WTC11 (cell line): ENCODE measurements at regions not wholly inside any gene's neighbourhood (a gene's known extent, or its start where the extent isn't known, plus 50 kb on each side); places are given as distances from the start of the nearest gene placed in this dataset.

Experiments
- ATAC-seq: fragments of 200-7000 bp; cut with Tn5 transposase; 2 replicates; pipeline ENCODE4 v1.10.0; 2021; ENCODE audit warnings: mild to moderate bottlenecking, moderate library complexity
- CTCF ChIA-PET: fragments of 300-600 bp; sonication (Branson Sonifier 250); formaldehyde crosslinking; loops from one replicate; lab custom pipeline; 2021; ENCODE audit warnings: antibody characterized with exemption; lab: Charles Lee
- POLR2A ChIA-PET: fragments of 350-600 bp; sonication (Branson Sonifier 250); formaldehyde crosslinking; loops from one replicate; lab custom pipeline; 2021; ENCODE audit warnings: antibody characterized with exemption; lab: Charles Lee
- DNase-seq: peaks from one replicate; pipeline ENCODE4 v3.0.0; 2021; ENCODE audit warnings: low spot score
- H3K27ac Mint-ChIP-seq: 2 replicates; pipeline ENCODE4 v1.8.0; 2021; ENCODE audit warnings: mixed read lengths
- H3K27me3 Mint-ChIP-seq: 2 replicates; pipeline ENCODE4 v1.8.0; 2021; ENCODE audit warnings: low read depth, mild to moderate bottlenecking, moderate library complexity, mixed read lengths
- H3K36me3 Mint-ChIP-seq: 2 replicates; pipeline ENCODE4 v1.8.0; 2021; ENCODE audit warnings: mixed read lengths
- H3K4me1 Mint-ChIP-seq: 2 replicates; pipeline ENCODE4 v1.8.0; 2022; ENCODE audit warnings: mixed read lengths
- H3K4me3 Mint-ChIP-seq: 2 replicates; pipeline ENCODE4 v1.8.0; 2021; ENCODE audit warnings: mild to moderate bottlenecking, moderate library complexity, mixed read lengths
- H3K9me3 Mint-ChIP-seq: 2 replicates; pipeline ENCODE4 v1.8.0; 2021; ENCODE audit warnings: mixed read lengths
- CREM ChIP-seq: sonication (generic); formaldehyde crosslinking; IDR thresholded peaks from 2 replicates; pipeline ENCODE4 v1.8.1; 2022; ENCODE audit warnings: mild to moderate bottlenecking, missing genetic modification reagents, moderate library complexity
- E2F4 ChIP-seq: sonication (generic); formaldehyde crosslinking; IDR thresholded peaks from 2 replicates; pipeline ENCODE4 v1.8.1; 2022; ENCODE audit warnings: low read depth, mild to moderate bottlenecking, moderate library complexity, missing genetic modification reagents, borderline replicate concordance
- ERG ChIP-seq: fragments of 250-450 bp; sonication (Bioruptor Pico); IDR thresholded peaks from 2 replicates; pipeline ENCODE4 v1.8.0; 2021; ENCODE audit warnings: mild to moderate bottlenecking
- ETV6 ChIP-seq: sonication (generic); formaldehyde crosslinking; IDR thresholded peaks from 2 replicates; pipeline ENCODE4 v1.8.1; 2022; ENCODE audit warnings: mild to moderate bottlenecking, missing genetic modification reagents
- FOXP4 ChIP-seq: sonication (generic); formaldehyde crosslinking; IDR thresholded peaks from 2 replicates; pipeline ENCODE4 v1.8.0; 2022; ENCODE audit warnings: mild to moderate bottlenecking, missing genetic modification reagents
- KAT7 ChIP-seq: sonication (generic); formaldehyde crosslinking; IDR thresholded peaks from 2 replicates; pipeline ENCODE4 v1.8.1; 2023; ENCODE audit warnings: missing genetic modification reagents, mild to moderate bottlenecking, borderline replicate concordance
- MYBL2 ChIP-seq: sonication (generic); formaldehyde crosslinking; IDR thresholded peaks from 2 replicates; pipeline ENCODE4 v1.8.1; 2023; ENCODE audit warnings: mild to moderate bottlenecking, moderate library complexity, missing genetic modification reagents
- NR2C2 ChIP-seq: sonication (generic); formaldehyde crosslinking; IDR thresholded peaks from 2 replicates; pipeline ENCODE4 v1.8.0; 2022; ENCODE audit warnings: mild to moderate bottlenecking, missing genetic modification reagents
- NR3C1 ChIP-seq: sonication (generic); formaldehyde crosslinking; conservative IDR thresholded peaks from 2 replicates; pipeline ENCODE4 v1.8.1; 2023; ENCODE audit warnings: low read depth, mild to moderate bottlenecking, missing genetic modification reagents
- OVOL2 ChIP-seq: fragments of 250-450 bp; sonication (Bioruptor Pico); IDR thresholded peaks from 2 replicates; pipeline ENCODE4 v1.9.0; 2021; ENCODE audit warnings: mild to moderate bottlenecking, borderline replicate concordance
- STAT6 ChIP-seq: sonication (generic); formaldehyde crosslinking; conservative IDR thresholded peaks from 2 replicates; pipeline ENCODE4 v1.8.1; 2023; ENCODE audit warnings: mild to moderate bottlenecking, low read depth, missing genetic modification reagents, moderate library complexity
- TEAD1 ChIP-seq: sonication (generic); formaldehyde crosslinking; IDR thresholded peaks from 2 replicates; pipeline ENCODE4 v1.8.0; 2022; ENCODE audit warnings: mild to moderate bottlenecking, missing genetic modification reagents
- ZNF138 ChIP-seq: sonication (generic); formaldehyde crosslinking; conservative IDR thresholded peaks from 2 replicates; pipeline ENCODE4 v1.8.1; 2022; ENCODE audit warnings: mild to moderate bottlenecking, moderate library complexity, missing genetic modification reagents
- ZNF219 ChIP-seq: sonication (generic); formaldehyde crosslinking; IDR thresholded peaks from 2 replicates; pipeline ENCODE4 v1.8.0; 2023; ENCODE audit warnings: missing genetic modification reagents, mild to moderate bottlenecking, borderline replicate concordance
- TF ChIP-seq, protein P1 (sequence below): sonication (generic); formaldehyde crosslinking; IDR thresholded peaks from 2 replicates; pipeline ENCODE4 v1.8.1; 2022; ENCODE audit warnings: missing genetic modification reagents, borderline replicate concordance
- TF ChIP-seq, protein P2 (sequence below): sonication (generic); formaldehyde crosslinking; IDR thresholded peaks from 2 replicates; pipeline ENCODE4 v1.8.0; 2022; ENCODE audit warnings: mild to moderate bottlenecking, missing genetic modification reagents
- TF ChIP-seq, protein P3 (sequence below): sonication (generic); formaldehyde crosslinking; IDR thresholded peaks from 2 replicates; pipeline ENCODE4 v1.8.1; 2023; ENCODE audit warnings: mild to moderate bottlenecking, missing genetic modification reagents, borderline replicate concordance

DNA sequence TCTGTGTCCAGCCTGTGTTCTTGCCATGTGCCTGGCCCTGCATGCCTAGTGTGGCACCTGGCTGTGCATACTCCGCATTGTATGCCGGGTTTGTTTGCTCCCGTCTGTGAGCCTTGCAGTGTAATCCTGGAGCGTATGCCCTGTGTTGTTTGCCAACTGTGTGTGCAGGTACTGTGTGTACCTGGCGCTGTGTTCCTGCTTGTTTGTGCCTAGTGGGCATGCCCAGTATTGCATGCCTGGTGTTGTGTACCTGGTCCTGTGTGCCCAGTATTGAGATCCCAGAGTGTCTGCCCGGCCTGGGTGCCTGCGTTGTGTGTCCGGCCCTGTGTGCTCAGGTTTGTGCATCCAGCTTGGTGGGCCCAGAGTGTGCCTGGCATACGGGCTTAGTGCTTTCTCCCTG, 54.5 kb upstream of the CHRNA7 start (continued):
- TF ChIP-seq KAT7 (no peak), MYBL2 (CRISPR knock-in tag) (no peak)

DNA sequence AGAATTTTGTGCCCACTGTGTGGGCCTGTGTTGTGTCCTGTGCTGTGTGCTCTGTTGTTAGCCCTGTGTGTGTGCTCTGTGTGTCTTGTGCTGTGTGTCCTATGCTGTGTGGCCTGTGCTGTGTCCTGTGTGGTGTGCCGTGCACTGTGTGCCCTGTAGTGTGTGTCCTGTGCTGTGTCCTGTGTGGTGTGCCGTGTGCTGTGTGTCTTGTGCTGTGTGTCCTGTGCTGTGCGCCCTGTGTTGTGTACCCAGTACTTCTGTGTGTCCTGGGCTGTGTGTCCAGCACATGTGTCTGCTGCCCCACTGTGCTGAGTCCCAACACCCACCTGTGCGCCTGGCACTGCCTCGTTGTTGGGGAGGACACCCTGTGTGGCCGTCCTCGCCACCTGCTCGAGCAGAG, 53.2 kb upstream of the CHRNA7 start:
- no peak for DNase-seq
- Mint-ChIP-seq H3K36me3 (no peaks in the 10 kb centered on the region), H3K27ac (no peak overlapping the region), H3K4me1 (peaks cover 27% of the 10 kb centered on the region), H3K4me3 (no peak overlapping the region)
- ChIA-PET POLR2A (no interaction called here), CTCF (interaction anchor here (0.5 to 5.4 kb wide), 68 partner anchors 8 to 494 kb away, joined by 3 to 168 read pairs (median 4); partner anchors contain the start of gene CHRNA7)
- no peak for ATAC-seq
- TF ChIP-seq NR2C2 (CRISPR knock-in tag) = no peak
- TF ChIP-seq ETV6 (CRISPR knock-in tag) = no peak
- TF ChIP-seq ERG (CRISPR knock-in tag) = no peak
- no peak for TF ChIP-seq FOXP4 (CRISPR knock-in tag)
- TF ChIP-seq MYBL2 (CRISPR knock-in tag) = no peak
- TF ChIP-seq STAT6 = no peak
- TF ChIP-seq NR3C1 = no peak
- TF ChIP-seq OVOL2 (CRISPR knock-in tag) = no peak
- TF ChIP-seq, protein P1, sequence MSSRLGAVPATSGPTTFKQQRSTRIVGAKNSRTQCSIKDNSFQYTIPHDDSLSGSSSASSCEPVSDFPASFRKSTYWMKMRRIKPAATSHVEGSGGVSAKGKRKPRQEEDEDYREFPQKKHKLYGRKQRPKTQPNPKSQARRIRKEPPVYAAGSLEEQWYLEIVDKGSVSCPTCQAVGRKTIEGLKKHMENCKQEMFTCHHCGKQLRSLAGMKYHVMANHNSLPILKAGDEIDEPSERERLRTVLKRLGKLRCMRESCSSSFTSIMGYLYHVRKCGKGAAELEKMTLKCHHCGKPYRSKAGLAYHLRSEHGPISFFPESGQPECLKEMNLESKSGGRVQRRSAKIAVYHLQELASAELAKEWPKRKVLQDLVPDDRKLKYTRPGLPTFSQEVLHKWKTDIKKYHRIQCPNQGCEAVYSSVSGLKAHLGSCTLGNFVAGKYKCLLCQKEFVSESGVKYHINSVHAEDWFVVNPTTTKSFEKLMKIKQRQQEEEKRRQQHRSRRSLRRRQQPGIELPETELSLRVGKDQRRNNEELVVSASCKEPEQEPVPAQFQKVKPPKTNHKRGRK (CRISPR knock-in tag) = no peak
- TF ChIP-seq ZNF138 (CRISPR knock-in tag) = no peak
- TF ChIP-seq, protein P2, sequence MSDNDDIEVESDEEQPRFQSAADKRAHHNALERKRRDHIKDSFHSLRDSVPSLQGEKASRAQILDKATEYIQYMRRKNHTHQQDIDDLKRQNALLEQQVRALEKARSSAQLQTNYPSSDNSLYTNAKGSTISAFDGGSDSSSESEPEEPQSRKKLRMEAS (CRISPR knock-in tag) = no peak
- no peak for TF ChIP-seq TEAD1 (CRISPR knock-in tag)
- no peak for TF ChIP-seq E2F4
- TF ChIP-seq CREM (CRISPR knock-in tag) = no peak
- no peak for TF ChIP-seq ZNF219 (CRISPR knock-in tag)
- TF ChIP-seq, protein P3, sequence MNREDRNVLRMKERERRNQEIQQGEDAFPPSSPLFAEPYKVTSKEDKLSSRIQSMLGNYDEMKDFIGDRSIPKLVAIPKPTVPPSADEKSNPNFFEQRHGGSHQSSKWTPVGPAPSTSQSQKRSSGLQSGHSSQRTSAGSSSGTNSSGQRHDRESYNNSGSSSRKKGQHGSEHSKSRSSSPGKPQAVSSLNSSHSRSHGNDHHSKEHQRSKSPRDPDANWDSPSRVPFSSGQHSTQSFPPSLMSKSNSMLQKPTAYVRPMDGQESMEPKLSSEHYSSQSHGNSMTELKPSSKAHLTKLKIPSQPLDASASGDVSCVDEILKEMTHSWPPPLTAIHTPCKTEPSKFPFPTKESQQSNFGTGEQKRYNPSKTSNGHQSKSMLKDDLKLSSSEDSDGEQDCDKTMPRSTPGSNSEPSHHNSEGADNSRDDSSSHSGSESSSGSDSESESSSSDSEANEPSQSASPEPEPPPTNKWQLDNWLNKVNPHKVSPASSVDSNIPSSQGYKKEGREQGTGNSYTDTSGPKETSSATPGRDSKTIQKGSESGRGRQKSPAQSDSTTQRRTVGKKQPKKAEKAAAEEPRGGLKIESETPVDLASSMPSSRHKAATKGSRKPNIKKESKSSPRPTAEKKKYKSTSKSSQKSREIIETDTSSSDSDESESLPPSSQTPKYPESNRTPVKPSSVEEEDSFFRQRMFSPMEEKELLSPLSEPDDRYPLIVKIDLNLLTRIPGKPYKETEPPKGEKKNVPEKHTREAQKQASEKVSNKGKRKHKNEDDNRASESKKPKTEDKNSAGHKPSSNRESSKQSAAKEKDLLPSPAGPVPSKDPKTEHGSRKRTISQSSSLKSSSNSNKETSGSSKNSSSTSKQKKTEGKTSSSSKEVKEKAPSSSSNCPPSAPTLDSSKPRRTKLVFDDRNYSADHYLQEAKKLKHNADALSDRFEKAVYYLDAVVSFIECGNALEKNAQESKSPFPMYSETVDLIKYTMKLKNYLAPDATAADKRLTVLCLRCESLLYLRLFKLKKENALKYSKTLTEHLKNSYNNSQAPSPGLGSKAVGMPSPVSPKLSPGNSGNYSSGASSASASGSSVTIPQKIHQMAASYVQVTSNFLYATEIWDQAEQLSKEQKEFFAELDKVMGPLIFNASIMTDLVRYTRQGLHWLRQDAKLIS (CRISPR knock-in tag) = no peak
- TF ChIP-seq, all 79 proteins: peak for 0
- peaks cover 15% of the 10 kb centered on the region for H3K27me3 Mint-ChIP-seq
- no peaks in the 10 kb centered on the region for H3K9me3 Mint-ChIP-seq
